GM18519 (cell line): ENCODE measurements at regions not wholly inside any gene's neighbourhood (a gene's known extent, or its start where the extent isn't known, plus 50 kb on each side); places are given as distances from the start of the nearest gene placed in this dataset.

Source experiments
- ATAC-seq: cut with Tn5 transposase; IDR thresholded peaks from one replicate; pipeline ENCODE4 v1.9.1; 2021; ENCODE audit warnings: mild to moderate bottlenecking, moderate library complexity; ENCODE audit not compliant: unreplicated experiment, low FRiP score

- ATAC-seq: no peak
These were observed 53.4 kb downstream of the RPLP1 start for GRCh38 chr15:69505956-69506556.

DNA sequence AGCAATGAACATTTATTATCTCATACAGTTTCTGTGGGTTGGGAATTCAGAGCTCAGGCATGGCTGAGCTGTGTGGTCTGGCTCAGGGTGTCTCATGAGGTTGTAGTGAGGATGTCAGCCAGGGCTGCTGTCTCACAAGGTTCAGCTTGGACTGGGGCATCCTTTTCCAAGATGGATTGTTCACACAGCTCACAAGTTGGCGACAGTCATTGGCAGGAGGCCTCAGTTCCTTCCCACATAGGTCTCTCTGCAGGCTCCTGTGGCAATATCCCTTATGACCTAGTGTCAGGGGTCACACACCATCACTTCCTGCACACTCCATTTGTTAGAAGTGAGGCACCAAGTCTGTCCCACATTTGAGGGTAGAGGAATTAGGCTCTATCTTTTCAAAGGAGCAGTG lies 56.0 kb downstream of the RPLP1 start:
- no peak for ATAC-seq

DNA sequence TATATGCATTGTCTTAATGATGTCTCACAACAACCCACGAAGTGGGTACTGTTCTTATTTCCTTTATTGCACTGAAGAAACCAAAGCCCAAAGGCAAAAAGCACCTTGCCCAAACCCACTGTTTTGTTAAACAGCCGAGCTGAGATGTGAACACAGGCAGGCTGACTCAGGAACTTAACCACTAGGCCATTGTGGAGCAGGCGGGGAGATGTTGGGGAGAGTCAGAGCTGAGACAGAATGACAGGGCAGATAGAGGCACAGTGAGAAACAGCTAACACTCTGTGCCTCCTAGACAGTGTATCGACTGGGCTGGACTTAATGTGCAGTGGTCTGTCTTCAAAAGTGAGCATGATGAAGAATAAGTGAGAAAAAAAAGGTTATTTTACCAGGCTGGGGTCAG lies 56.5 kb downstream of the RPLP1 start:
- no peak for ATAC-seq

GRCh38 chr15:69510556-69510955 lies 57.9 kb downstream of the RPLP1 start:
- no peak for ATAC-seq

- ATAC-seq: no peak
These were observed 58.4 kb downstream of the RPLP1 start for GRCh38 chr15:69511015-69511414.

DNA sequence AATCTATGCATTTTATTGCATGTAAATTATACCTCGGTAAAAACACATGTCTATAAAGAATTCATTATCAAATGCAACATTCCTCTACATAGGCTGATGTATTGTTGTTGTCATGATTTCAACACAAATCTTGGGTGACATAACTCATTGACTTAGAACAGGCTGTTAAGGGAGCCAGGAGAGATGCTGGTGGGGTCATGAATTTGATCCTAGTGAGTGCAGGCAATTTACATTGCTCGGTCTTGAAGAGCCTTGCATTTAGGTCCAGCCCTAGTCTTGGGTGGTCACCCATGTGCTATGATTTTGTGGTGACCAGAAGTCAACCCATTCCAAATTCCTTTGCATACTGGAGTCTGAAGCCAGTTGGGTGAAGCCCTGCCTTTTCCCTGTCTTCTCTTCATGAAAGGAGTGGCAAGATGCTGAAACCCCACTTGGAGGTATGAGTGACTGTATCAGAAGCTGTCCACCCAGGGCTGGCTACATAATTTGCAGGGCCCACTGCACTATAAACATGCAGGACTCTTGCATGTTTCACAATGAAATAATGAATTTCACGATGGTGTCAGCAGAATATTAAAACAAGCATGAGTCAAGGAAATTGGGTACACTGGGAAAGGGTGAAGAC lies 59.2 kb downstream of the RPLP1 start:
- ATAC-seq: no peak

DNA sequence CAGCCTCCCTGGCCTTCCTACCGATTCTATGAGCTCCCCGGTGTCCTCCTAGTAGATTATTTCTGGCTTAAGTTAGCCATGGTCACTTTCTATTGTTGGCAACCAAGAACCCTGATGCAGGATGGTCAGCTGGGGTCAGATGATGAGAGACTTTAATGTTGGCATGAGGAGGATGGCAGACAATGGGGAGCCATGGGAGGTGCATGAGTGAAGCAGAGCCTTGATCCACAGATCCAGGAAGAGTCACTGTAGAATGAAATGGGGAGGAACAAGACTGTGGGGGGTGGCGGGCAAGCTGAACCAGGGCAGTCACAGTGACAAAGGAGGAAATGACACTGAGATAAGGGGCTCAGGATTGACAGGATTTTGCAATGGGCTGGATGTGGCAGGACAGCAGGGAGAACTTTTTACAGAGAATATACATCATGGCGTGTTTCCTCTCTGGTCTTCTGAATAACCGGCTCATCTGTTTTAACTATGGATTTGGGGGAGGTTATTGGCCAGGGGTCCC lies 60.9 kb downstream of the RPLP1 start:
- ATAC-seq: no peak

- no peak for ATAC-seq
These were observed 61.4 kb downstream of the RPLP1 start for GRCh38 chr15:69513986-69514385.

DNA sequence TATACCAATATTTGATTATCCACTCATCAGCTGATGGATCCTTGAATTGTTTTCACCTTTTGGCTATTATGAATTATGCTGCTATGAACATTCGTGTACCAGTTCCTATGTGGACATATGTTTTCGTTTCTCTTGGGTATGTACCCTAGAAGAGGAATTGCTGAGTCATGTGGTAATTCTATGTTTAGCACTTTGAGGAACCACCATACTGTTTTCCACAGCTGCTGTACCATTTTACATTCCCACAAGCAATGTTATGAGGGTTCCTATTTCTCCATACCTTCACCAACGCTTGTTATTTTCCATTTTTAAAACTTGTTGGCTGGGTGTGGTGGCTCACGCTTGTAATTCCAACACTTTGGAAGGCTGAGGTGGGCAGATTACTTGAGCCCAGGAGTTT lies 62.9 kb downstream of the RPLP1 start:
- ATAC-seq: no peak

GRCh38 chr15:69515926-69516325 lies 63.3 kb downstream of the RPLP1 start:
- ATAC-seq: no peak

DNA sequence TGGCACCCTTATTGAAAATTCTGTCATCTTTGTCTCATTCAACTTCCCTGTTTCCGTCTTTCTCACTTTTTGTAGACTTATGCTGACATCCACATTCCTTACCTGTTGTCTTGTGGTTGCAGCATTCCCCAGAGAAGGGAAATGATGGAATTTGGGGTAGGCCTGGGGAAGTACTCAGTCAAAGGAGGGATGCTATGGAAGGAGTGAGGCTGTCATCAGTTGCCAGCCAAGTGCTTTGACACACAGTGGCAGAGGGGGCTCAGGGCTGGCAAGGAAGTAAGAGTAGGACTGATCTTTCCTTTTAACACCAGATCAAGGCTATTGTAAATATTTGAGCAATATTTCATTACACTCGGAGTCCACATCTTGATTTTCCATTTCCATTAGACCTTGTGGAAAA lies 64.4 kb downstream of the RPLP1 start:
- ATAC-seq: no peak

GRCh38 chr15:69518806-69519205 lies 66.2 kb downstream of the RPLP1 start:
- no peak for ATAC-seq

DNA sequence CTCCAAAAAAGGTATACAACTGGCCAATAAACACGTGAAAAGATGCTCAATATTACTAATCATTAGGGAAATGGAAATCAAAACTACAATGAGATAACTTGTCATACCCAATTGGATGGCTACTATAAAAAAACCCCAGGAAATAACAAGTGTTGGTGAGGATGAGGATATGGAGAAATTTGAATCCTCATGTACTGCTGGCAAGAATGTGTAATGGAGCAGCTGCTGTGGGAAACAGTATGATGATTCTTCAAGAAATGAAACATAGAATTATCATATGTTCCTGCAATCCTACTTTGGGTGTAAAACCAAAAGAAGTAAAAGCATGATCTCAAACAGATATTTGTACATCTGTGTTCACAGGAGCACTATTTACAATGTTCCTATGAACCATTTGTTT lies 67.4 kb downstream of the RPLP1 start:
- no peak for ATAC-seq

DNA sequence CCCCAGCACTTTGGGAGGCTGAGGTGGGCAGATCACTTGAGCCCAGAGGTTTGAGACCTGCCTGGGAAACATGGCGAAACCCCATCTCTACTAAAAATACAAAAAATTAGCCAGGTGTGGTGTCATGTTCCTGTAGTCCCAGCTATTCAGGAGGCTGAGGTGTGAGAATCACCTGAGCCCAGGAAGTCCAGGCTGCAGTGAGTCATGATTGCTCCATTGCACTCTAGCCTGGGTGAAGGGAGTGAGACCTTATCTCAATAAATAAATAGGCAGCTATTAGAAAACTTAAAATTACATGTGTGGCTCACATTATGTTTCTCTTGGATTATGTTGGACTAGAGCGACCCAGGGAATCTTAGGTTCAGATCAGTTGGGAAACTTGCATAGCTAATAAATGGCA lies 69.7 kb downstream of the RPLP1 start:
- ATAC-seq: no peak

DNA sequence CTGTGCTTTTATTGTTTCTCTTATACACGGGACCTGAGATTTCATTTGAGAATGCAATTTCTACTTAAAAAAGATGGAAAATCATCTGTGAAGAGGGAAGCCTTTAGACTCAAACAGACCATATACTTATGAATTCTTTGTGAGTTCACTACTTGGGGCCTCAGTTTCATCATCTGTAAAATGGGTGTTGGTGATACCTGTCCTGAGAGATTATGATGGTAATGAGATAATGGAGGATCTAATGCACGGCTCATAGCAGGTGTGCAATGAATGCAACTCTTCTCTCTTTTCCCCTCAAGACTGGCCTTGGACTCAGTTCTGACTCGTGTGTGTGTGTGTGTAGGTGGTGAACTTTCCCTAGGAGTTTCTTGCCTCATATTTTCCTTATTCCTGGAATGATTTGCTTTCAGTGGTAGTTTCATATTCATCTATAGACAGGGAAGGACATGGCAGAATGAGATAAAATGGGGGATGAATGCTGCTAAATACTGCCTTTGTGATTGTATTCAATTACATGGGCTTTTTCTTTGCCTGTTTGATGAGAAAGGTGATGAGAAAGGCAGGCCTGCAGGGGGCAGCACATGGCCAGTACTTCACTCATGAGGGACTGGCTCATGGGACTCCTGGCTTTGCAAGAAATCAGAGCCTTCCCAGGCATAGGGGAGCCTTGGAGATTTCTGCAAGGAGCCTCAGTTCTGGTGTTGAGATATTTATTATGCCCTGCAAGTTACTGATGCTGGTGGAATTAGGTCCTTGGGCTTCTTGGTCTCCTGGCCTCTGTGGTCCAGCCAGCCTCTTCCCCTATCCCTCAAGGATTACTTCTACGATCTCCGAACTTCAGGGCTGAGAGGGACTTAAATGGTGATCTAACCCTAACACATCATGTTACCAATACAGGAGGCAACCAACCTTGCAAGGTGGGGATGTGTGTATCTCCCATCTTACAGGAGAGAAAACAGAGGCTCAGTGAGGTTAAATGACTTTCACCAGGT lies 70.7 kb downstream of the RPLP1 start:
- ATAC-seq: no peak

DNA sequence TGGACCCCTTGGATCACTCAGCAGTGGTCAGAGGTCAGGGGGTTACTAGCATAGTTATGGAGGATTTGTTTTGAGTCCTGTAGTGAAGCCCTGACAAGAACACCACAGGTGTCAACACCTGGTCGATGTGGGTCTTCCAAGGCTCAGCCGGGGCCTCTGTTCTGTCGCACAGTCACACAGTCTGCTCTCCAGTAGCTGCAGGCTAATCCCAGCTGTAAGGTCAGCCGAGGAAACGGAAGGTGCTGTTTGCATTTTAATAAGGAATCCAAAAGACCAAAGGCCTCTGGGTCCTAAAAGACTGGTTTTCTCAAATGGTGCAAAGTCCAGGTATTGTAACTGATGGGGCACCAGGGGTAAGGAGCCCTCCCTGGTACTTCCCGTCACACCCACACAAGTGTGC lies 71.7 kb downstream of the RPLP1 start:
- no peak for ATAC-seq

DNA sequence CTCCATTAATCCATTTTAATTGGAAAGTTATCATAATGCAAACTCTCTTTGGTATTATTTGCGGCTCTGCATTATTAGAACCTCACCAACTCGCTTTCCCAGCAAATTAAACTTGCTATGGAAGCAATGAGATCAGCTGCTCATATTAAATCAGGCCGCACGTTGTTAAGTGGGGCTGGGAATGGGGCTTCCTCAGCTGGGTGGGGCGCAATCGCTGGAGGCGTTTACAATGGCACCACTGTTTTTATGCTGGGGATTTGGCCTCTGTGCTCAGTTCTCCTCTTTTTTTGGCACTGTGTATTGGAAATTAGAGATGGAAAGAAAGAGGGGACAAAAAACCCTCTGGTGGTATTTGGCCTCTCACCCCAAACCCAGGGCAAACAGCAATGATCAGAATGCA lies 72.2 kb downstream of the RPLP1 start:
- no peak for ATAC-seq

GRCh38 chr15:69525543-69525942 lies 72.9 kb downstream of the RPLP1 start:
- ATAC-seq: no peak

- no peak for ATAC-seq
These were observed 73.8 kb downstream of the RPLP1 start for GRCh38 chr15:69526081-69527061.

DNA sequence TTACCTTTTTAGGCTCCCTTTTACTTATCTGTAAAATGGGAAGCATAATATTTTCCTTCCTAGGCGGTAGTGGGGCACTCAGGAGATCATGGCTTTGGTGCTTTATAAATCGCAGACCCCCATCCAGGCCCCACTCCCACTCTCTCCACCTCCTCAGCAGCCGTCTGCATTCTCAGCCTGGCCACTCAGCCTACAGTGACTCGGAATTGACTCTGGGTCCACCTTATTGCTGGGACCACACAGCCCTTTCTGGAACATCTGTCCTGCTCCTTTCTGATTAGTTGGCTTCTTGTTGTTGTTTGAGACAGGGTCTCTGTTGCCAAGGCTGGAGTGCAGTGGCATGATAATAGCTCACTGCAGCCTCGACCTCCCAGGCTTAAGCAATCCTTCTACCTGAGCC lies 76.5 kb downstream of the RPLP1 start:
- no peak for ATAC-seq
